PC-3 (cell line): ENCODE measurements at regions not wholly inside any gene's neighbourhood (a gene's known extent, or its start where the extent isn't known, plus 50 kb on each side); places are given as distances from the start of the nearest gene placed in this dataset.

Experiments used
- ATAC-seq: fragments of 200-7000 bp; cut with Tn5 transposase; 2 replicates; pipeline ENCODE4 v1.9.1; 2020; ENCODE audit warnings: mild to moderate bottlenecking, moderate library complexity
- BruUV-seq: library from RNA; stranded (reverse); fragments of 400-500 nt; replicated peaks from 2 replicates; lab custom pipeline; 2021; lab: Mats Ljungman, UMichigan
- CTCF ChIA-PET: fragments of 300-600 bp; sonication (Branson Sonifier 250); formaldehyde crosslinking; loops from one replicate; lab custom pipeline; 2022; ENCODE audit warnings: antibody characterized with exemption; lab: Charles Lee
- POLR2A ChIA-PET: fragments of 300-600 bp; sonication (Branson Sonifier 250); formaldehyde crosslinking; loops from one replicate; lab custom pipeline; 2022; ENCODE audit warnings: antibody characterized with exemption; ENCODE audit not compliant: unreplicated experiment; lab: Charles Lee
- DNase-seq: peaks from one replicate; pipeline ENCODE4 v3.0.0-alpha.2; 2015
- H2AFZ ChIP-seq: fragments of 300-600 bp; sonication (generic); 2 replicates; pipeline ENCODE4 v1.6.0; 2016; ENCODE audit warnings: antibody characterized with exemption, low read length
- H3F3A ChIP-seq: fragments of 300-600 bp; sonication (generic); one replicate; pipeline ENCODE4 v1.6.0; 2017; ENCODE audit warnings: antibody characterized with exemption, low read length, control low read depth, mild to moderate bottlenecking; ENCODE audit not compliant: unreplicated experiment
- H3K27ac ChIP-seq: fragments of 300-600 bp; sonication (generic); 2 replicates; pipeline ENCODE4 v1.5.1; 2016; ENCODE audit warnings: mild to moderate bottlenecking, low read length
- H3K27me3 ChIP-seq: fragments of 300-600 bp; sonication (generic); 2 replicates; pipeline ENCODE4 v1.6.1; 2016; ENCODE audit warnings: low read length, mixed read lengths
- H3K36me3 ChIP-seq: fragments of 300-600 bp; sonication (generic); 2 replicates; pipeline ENCODE4 v1.6.1; 2016; ENCODE audit warnings: low read depth, mixed run types, low read length, mixed read lengths
- H3K4me1 ChIP-seq: fragments of 300-600 bp; sonication (generic); 2 replicates; pipeline ENCODE4 v1.5.1; 2016; ENCODE audit warnings: low read length; ENCODE audit not compliant: insufficient read depth
- H3K4me2 ChIP-seq: fragments of 300-600 bp; sonication (generic); 2 replicates; pipeline ENCODE4 v1.6.0; 2016; ENCODE audit warnings: low read length
- H3K4me3 ChIP-seq: fragments of 300-600 bp; sonication (generic); 2 replicates; pipeline ENCODE4 v1.5.1; 2016; ENCODE audit warnings: mild to moderate bottlenecking, low read length, mixed read lengths
- H3K79me2 ChIP-seq: fragments of 300-600 bp; sonication (generic); 2 replicates; pipeline ENCODE4 v1.6.1; 2017; ENCODE audit warnings: low read length, mixed read lengths
- H3K9ac ChIP-seq: fragments of 300-600 bp; sonication (generic); 2 replicates; pipeline ENCODE4 v1.6.0; 2016; ENCODE audit warnings: mild to moderate bottlenecking, low read length
- H3K9me2 ChIP-seq: fragments of 300-600 bp; sonication (generic); replicated peaks from 2 replicates; pipeline ENCODE4 v1.6.1; 2016; ENCODE audit warnings: mixed run types, low read length, mixed read lengths
- H3K9me3 ChIP-seq: fragments of 300-600 bp; sonication (generic); 2 replicates; pipeline ENCODE4 v1.6.1; 2016; ENCODE audit warnings: low read length, mixed read lengths
- H4K20me1 ChIP-seq: fragments of 300-600 bp; sonication (generic); 2 replicates; pipeline ENCODE4 v1.6.1; 2016; ENCODE audit warnings: low read length, mixed read lengths
- CTCF ChIP-seq: fragments of 300-600 bp; sonication (generic); conservative IDR thresholded peaks from 2 replicates; pipeline ENCODE4 v1.5.1; 2017; ENCODE audit warnings: antibody characterized with exemption, low read depth, mild to moderate bottlenecking, low read length
- EZH2 ChIP-seq: fragments of 300-600 bp; sonication (generic); IDR thresholded peaks from one replicate; pipeline ENCODE4 v1.6.1; 2017; ENCODE audit warnings: antibody characterized with exemption, mild to moderate bottlenecking, low read length; ENCODE audit not compliant: unreplicated experiment
- EZH2phosphoT487 ChIP-seq: fragments of 300-600 bp; sonication (generic); IDR thresholded peaks from 2 replicates; pipeline ENCODE4 v1.6.1; 2018; ENCODE audit warnings: mild to moderate bottlenecking, antibody characterized with exemption, low read length, borderline replicate concordance
- intact Hi-C: fragments of 100-400 bp; cut with micrococcal nuclease; formaldehyde crosslinking; loops from 2 replicates; pipeline ENCODE4 v1.9.0; 2023

DNA sequence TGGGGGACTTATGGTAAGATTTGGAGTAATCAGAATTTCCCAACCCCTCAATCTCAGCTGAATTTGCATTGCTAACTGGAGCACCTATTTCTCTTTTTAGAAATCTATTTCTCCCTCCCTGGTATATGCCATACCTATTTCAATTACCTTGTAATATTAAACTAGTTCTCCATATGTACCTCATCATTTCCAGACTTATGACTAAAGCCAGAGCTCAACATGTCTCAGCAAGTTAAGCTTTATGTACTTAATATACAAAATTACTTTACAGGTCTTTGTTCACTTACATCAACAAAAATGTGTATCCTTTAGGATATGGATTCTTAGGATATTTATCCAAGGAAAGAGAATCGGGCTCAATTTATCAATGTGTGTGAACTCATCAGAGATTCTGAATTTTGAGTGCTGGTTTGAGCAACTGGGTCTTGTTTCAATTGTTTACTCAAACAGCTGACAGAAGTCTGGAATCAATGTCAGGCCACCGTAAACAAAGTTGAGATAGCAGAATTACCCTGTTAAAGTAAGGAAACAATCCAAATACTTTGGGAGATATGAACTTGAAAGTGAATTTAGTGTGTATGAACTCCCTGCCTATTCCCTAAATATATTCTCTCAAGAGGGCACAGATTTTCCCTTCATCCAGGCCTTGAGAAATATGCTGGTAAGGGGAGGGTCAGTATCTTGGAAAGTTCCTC is 199.6 kb downstream of the VEGFC start:
- H3K9me3 ChIP-seq: 0 out of 2 replicates have a peak, but pooled peaks cover 5% of the 10 kb centered on the region
- no peak overlapping the region for H2AFZ ChIP-seq
- ChIA-PET CTCF (no interaction called here), POLR2A (no interaction called here)
- DNase-seq: no peak
- no peak overlapping the region for H3K27ac ChIP-seq
- H4K20me1 ChIP-seq: no peaks in the 10 kb centered on the region
- H3K9me2 ChIP-seq: no peaks in the 10 kb centered on the region
- intact Hi-C loops: no loop called here
- H3K4me1 ChIP-seq: no peaks in the 10 kb centered on the region
- H3K27me3 ChIP-seq: no peaks in the 10 kb centered on the region
- no peaks in the 10 kb centered on the region for H3K79me2 ChIP-seq
- TF ChIP-seq CTCF (no peak), EZH2 (no peak)
- no TSS peak for BruUV-seq
- ATAC-seq: no peak
- H3K9ac ChIP-seq: no peak overlapping the region
- H3F3A ChIP-seq: no peaks in the 10 kb centered on the region
- H3K36me3 ChIP-seq: no peaks in the 10 kb centered on the region
- no peak overlapping the region for H3K4me2 ChIP-seq
- H3K4me3 ChIP-seq: no peak overlapping the region

DNA sequence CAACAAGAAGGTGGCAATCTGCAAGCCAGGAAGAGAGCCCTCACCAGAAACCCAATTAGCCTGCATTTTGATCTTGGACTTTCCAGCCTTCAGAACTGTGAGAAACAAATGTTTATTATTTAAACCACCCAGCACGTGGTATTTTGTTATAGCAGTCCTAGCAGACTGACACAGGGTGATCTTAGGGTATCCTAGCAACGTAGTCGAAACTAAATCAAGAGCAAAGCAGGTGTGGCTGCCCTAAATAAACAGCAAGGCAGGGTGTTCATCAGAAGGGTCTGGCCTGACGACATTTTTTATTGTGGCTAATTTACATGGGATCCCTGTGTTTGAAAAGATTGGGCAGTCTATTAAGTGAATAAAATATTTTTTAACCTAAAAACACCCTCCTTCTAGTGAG is 198.8 kb downstream of the VEGFC start:
- H3K79me2 ChIP-seq: no peaks in the 10 kb centered on the region
- ChIA-PET POLR2A (no interaction called here), CTCF (no interaction called here)
- H3F3A ChIP-seq: no peaks in the 10 kb centered on the region
- H3K36me3 ChIP-seq: no peaks in the 10 kb centered on the region
- no peak overlapping the region for H3K4me3 ChIP-seq
- DNase-seq (no peak), ATAC-seq (no peak)
- TF ChIP-seq EZH2 (no peak), EZH2phosphoT487 (no peak), CTCF (no peak)
- 0 out of 2 replicates have a peak, but pooled peaks cover 5% of the 10 kb centered on the region for H3K9me3 ChIP-seq
- H3K4me1 ChIP-seq: no peaks in the 10 kb centered on the region
- no peak overlapping the region for H3K9ac ChIP-seq
- no peaks in the 10 kb centered on the region for H4K20me1 ChIP-seq
- H3K9me2 ChIP-seq: no peaks in the 10 kb centered on the region
- no peaks in the 10 kb centered on the region for H3K27me3 ChIP-seq
- intact Hi-C loops: no loop called here
- no peak overlapping the region for H3K4me2 ChIP-seq
- H2AFZ ChIP-seq: no peak overlapping the region
- no peak overlapping the region for H3K27ac ChIP-seq
- no TSS peak for BruUV-seq

- DNase-seq: no peak
- ChIA-PET POLR2A (no interaction called here), CTCF (no interaction called here)
- Histone ChIP-seq H3K79me2 (no peaks in the 10 kb centered on the region), H3K36me3 (no peaks in the 10 kb centered on the region), H3K4me3 (no peak overlapping the region), H3K27ac (no peak overlapping the region), H3F3A (no peaks in the 10 kb centered on the region), H3K9ac (no peak overlapping the region), H3K4me1 (no peaks in the 10 kb centered on the region), H4K20me1 (no peaks in the 10 kb centered on the region), H3K9me3 (0 out of 2 replicates have a peak, but pooled peaks cover 5% of the 10 kb centered on the region), H3K9me2 (no peaks in the 10 kb centered on the region), H2AFZ (no peak overlapping the region), H3K27me3 (no peaks in the 10 kb centered on the region), H3K4me2 (no peak overlapping the region)
- ATAC-seq: no peak
- TF ChIP-seq EZH2phosphoT487: no peak
- TF ChIP-seq EZH2: no peak
- intact Hi-C loops: no loop called here
- BruUV-seq: no TSS peak
Measured at GRCh38 chr4:176595257-176595656, 197.5 kb downstream of the VEGFC start.
